ENCODE measurements at regions not wholly inside any gene's neighbourhood (a gene's known extent, or its start where the extent isn't known, plus 50 kb on each side); places are given as distances from the start of the nearest gene placed in this dataset.

- no peaks in the 10 kb centered on the region for H3K27me3 ChIP-seq (ENCODE audit: low read length)
- no peak overlapping the region for H3K27ac ChIP-seq (ENCODE audit: low read depth, low read length)
- no peak overlapping the region for H3K9ac ChIP-seq (ENCODE audit: low read length)
- no peak overlapping the region for H2AFZ ChIP-seq (ENCODE audit: low read depth, low read length, severe bottlenecking)
- H3K36me3 ChIP-seq (ENCODE audit: low read length): no peaks in the 10 kb centered on the region
- H3K4me3 ChIP-seq (ENCODE audit: insufficient read depth, low read length, poor library complexity, severe bottlenecking): no peak overlapping the region
- TF ChIP-seq, protein P1, sequence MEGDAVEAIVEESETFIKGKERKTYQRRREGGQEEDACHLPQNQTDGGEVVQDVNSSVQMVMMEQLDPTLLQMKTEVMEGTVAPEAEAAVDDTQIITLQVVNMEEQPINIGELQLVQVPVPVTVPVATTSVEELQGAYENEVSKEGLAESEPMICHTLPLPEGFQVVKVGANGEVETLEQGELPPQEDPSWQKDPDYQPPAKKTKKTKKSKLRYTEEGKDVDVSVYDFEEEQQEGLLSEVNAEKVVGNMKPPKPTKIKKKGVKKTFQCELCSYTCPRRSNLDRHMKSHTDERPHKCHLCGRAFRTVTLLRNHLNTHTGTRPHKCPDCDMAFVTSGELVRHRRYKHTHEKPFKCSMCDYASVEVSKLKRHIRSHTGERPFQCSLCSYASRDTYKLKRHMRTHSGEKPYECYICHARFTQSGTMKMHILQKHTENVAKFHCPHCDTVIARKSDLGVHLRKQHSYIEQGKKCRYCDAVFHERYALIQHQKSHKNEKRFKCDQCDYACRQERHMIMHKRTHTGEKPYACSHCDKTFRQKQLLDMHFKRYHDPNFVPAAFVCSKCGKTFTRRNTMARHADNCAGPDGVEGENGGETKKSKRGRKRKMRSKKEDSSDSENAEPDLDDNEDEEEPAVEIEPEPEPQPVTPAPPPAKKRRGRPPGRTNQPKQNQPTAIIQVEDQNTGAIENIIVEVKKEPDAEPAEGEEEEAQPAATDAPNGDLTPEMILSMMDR (IDR thresholded peaks at IDR 0.05; ENCODE audit: insufficient read depth, low read length, poor library complexity, severe bottlenecking): no peak
- TF ChIP-seq EZH2phosphoT487 (conservative IDR thresholded peaks at IDR 0.05; ENCODE audit: low read length): no peak
- no peaks in the 10 kb centered on the region for H3K79me2 ChIP-seq (ENCODE audit: insufficient read depth, low read length)
- no peaks in the 10 kb centered on the region for H3F3A ChIP-seq (ENCODE audit: insufficient read depth)
- H4K20me1 ChIP-seq (ENCODE audit: low read depth, low read length): no peaks in the 10 kb centered on the region
- H3K4me2 ChIP-seq (ENCODE audit: low read depth, low read length, poor library complexity, severe bottlenecking): no peak overlapping the region
- no peaks in the 10 kb centered on the region for H3K9me3 ChIP-seq (ENCODE audit: insufficient read depth, low read length)
- no peaks in the 10 kb centered on the region for H3K9me2 ChIP-seq (replicated peaks; ENCODE audit: insufficient read depth, low read length)
Measured at GRCh38 chr12:127262615-127263014, 1004.4 kb upstream of the TMEM132C start.

GRCh38 chr12:127263621-127264020 is 1003.3 kb upstream of the TMEM132C start:
- TF ChIP-seq, protein P1 (IDR thresholded peaks at IDR 0.05; ENCODE audit: insufficient read depth, low read length, poor library complexity, severe bottlenecking): no peak
- no peak for TF ChIP-seq EZH2phosphoT487 (conservative IDR thresholded peaks at IDR 0.05; ENCODE audit: low read length)
- no peaks in the 10 kb centered on the region for H3K9me2 ChIP-seq (replicated peaks; ENCODE audit: insufficient read depth, low read length)
- H3K4me3 ChIP-seq (ENCODE audit: insufficient read depth, low read length, poor library complexity, severe bottlenecking): no peak overlapping the region
- no peaks in the 10 kb centered on the region for H3K79me2 ChIP-seq (ENCODE audit: insufficient read depth, low read length)
- H3K27me3 ChIP-seq (ENCODE audit: low read length): no peaks in the 10 kb centered on the region
- no peak overlapping the region for H2AFZ ChIP-seq (ENCODE audit: low read depth, low read length, severe bottlenecking)
- no peaks in the 10 kb centered on the region for H3K36me3 ChIP-seq (ENCODE audit: low read length)
- no peaks in the 10 kb centered on the region for H3K9me3 ChIP-seq (ENCODE audit: insufficient read depth, low read length)
- no peak overlapping the region for H3K27ac ChIP-seq (ENCODE audit: low read depth, low read length)
- no peaks in the 10 kb centered on the region for H4K20me1 ChIP-seq (ENCODE audit: low read depth, low read length)
- no peak overlapping the region for H3K9ac ChIP-seq (ENCODE audit: low read length)
- H3K4me2 ChIP-seq (ENCODE audit: low read depth, low read length, poor library complexity, severe bottlenecking): no peak overlapping the region
- no peaks in the 10 kb centered on the region for H3F3A ChIP-seq (ENCODE audit: insufficient read depth)

DNA sequence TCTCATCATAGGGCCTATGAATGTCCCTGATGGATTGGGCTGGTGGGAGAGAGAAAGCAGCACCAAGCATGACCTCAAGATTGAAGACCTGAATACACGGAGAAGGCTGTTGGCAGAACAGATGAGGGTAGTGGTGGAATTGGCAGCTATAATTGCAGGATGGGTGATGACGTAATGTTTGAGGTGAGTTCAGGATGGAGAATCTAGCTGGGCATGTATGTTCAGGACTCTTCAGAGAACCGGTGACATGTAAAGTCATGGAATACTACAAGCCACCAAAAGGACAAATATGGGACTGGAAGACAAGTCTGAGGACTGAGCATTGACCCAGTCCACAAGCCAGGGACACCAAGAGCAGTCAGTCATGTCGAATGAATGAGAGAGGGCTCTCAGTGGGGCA is 999.8 kb upstream of the TMEM132C start:
- no peak for TF ChIP-seq EZH2phosphoT487 (conservative IDR thresholded peaks at IDR 0.05; ENCODE audit: low read length)
- TF ChIP-seq, protein P1 (IDR thresholded peaks at IDR 0.05; ENCODE audit: insufficient read depth, low read length, poor library complexity, severe bottlenecking): no peak
- no peak overlapping the region for H3K4me3 ChIP-seq (ENCODE audit: insufficient read depth, low read length, poor library complexity, severe bottlenecking)
- no peaks in the 10 kb centered on the region for H4K20me1 ChIP-seq (ENCODE audit: low read depth, low read length)
- H3K27ac ChIP-seq (ENCODE audit: low read depth, low read length): no peak overlapping the region
- no peaks in the 10 kb centered on the region for H3K9me2 ChIP-seq (replicated peaks; ENCODE audit: insufficient read depth, low read length)
- H2AFZ ChIP-seq (ENCODE audit: low read depth, low read length, severe bottlenecking): no peak overlapping the region
- H3K79me2 ChIP-seq (ENCODE audit: insufficient read depth, low read length): no peaks in the 10 kb centered on the region
- H3K9ac ChIP-seq (ENCODE audit: low read length): no peak overlapping the region
- no peaks in the 10 kb centered on the region for H3F3A ChIP-seq (ENCODE audit: insufficient read depth)
- H3K36me3 ChIP-seq (ENCODE audit: low read length): no peaks in the 10 kb centered on the region
- no peak overlapping the region for H3K4me2 ChIP-seq (ENCODE audit: low read depth, low read length, poor library complexity, severe bottlenecking)
- H3K27me3 ChIP-seq (ENCODE audit: low read length): no peaks in the 10 kb centered on the region
- no peaks in the 10 kb centered on the region for H3K9me3 ChIP-seq (ENCODE audit: insufficient read depth, low read length)
